GM11168 (cell line): ENCODE measurements at regions not wholly inside any gene's neighbourhood (a gene's known extent, or its start where the extent isn't known, plus 50 kb on each side); places are given as distances from the start of the nearest gene placed in this dataset.

Experiments
- in situ Hi-C: fragments of 300-500 bp; cut with MboI; formaldehyde crosslinking; loops from one replicate; pipeline ENCODE4 v1.12.0; 2022; ENCODE audit warnings: low sequenced_read_pairs; ENCODE audit not compliant: unreplicated experiment

- in situ Hi-C loops: no loop called here
Observed at GRCh38 chr2:41495050-41495449, 552.8 kb upstream of the PKDCC start.

GRCh38 chr2:41496908-41497307 is 550.9 kb upstream of the PKDCC start:
- in situ Hi-C loops: no loop called here

GRCh38 chr2:41498781-41499180 is 549.0 kb upstream of the PKDCC start:
- in situ Hi-C loops: no loop called here

GRCh38 chr2:41500895-41501294 is 546.9 kb upstream of the PKDCC start:
- in situ Hi-C loops: no loop called here

- in situ Hi-C loops: no loop called here
Observed at GRCh38 chr2:41502752-41503151, 545.1 kb upstream of the PKDCC start.

- in situ Hi-C loops: no loop called here
Observed at GRCh38 chr2:41504532-41504931, 543.3 kb upstream of the PKDCC start.

GRCh38 chr2:41510108-41510507 is 537.7 kb upstream of the PKDCC start:
- in situ Hi-C loops: no loop called here

- in situ Hi-C loops: no loop called here
Observed at GRCh38 chr2:41521211-41521610, 526.6 kb upstream of the PKDCC start.

- in situ Hi-C loops: no loop called here
Observed at GRCh38 chr2:41527525-41528323, 520.1 kb upstream of the PKDCC start.

- in situ Hi-C loops: no loop called here
Observed at GRCh38 chr2:41535575-41535974, 512.2 kb upstream of the PKDCC start.

- in situ Hi-C loops: no loop called here
Observed at GRCh38 chr2:41540272-41540998, 507.4 kb upstream of the PKDCC start.

GRCh38 chr2:41543726-41544125 is 504.1 kb upstream of the PKDCC start:
- in situ Hi-C loops: no loop called here

- in situ Hi-C loops: no loop called here
Observed at GRCh38 chr2:41544709-41545108, 503.1 kb upstream of the PKDCC start.

- in situ Hi-C loops: no loop called here
Observed at GRCh38 chr2:41546031-41546430, 501.8 kb upstream of the PKDCC start.

- in situ Hi-C loops: no loop called here
Observed at GRCh38 chr2:41568648-41569047, 479.2 kb upstream of the PKDCC start.

GRCh38 chr2:41572154-41572553 is 475.7 kb upstream of the PKDCC start:
- in situ Hi-C loops: no loop called here

- in situ Hi-C loops: no loop called here
Observed at GRCh38 chr2:41576423-41576822, 471.4 kb upstream of the PKDCC start.

- in situ Hi-C loops: no loop called here
Observed at GRCh38 chr2:41579806-41580205, 468.0 kb upstream of the PKDCC start.

- in situ Hi-C loops: no loop called here
Observed at GRCh38 chr2:41580806-41581205, 467.0 kb upstream of the PKDCC start.

GRCh38 chr2:41595240-41595639 is 452.6 kb upstream of the PKDCC start:
- in situ Hi-C loops: no loop called here

- in situ Hi-C loops: no loop called here
Observed at GRCh38 chr2:41597680-41598079, 450.1 kb upstream of the PKDCC start.
